GM21528 (cell line): ENCODE measurements at regions not wholly inside any gene's neighbourhood (a gene's known extent, or its start where the extent isn't known, plus 50 kb on each side); places are given as distances from the start of the nearest gene placed in this dataset.

Source experiments
- ATAC-seq: cut with Tn5 transposase; IDR thresholded peaks from one replicate; pipeline ENCODE4 v1.9.1; 2021; ENCODE audit warnings: mild to moderate bottlenecking, moderate library complexity; ENCODE audit not compliant: unreplicated experiment, low FRiP score

- no peak for ATAC-seq
Measured at GRCh38 chr6:157769776-157770426, 53.1 kb upstream of the SNX9 start.

GRCh38 chr6:157770946-157771345, 52.1 kb upstream of the SNX9 start:
- ATAC-seq: no peak

GRCh38 chr6:157772820-157773219, 50.2 kb upstream of the SNX9 start:
- no peak for ATAC-seq
